Left lobe of liver (tissue), 2 donors: ENCODE measurements at regions not wholly inside any gene's neighbourhood (a gene's known extent, or its start where the extent isn't known, plus 50 kb on each side); places are given as distances from the start of the nearest gene placed in this dataset.

ENCODE experiments used
- ATAC-seq: fragments of 200-7000 bp; cut with Tn5 transposase; one replicate; pipeline ENCODE4 v1.9.1; 2020; ENCODE audit warnings: mild to moderate bottlenecking, moderate library complexity
- DNase-seq: peaks from one replicate; pipeline ENCODE4 v3.0.0-alpha.2; 2020; ENCODE audit warnings: low spot score
- donor health status: DM: no; HTN: no; CAD: no; lungs with moderate emphysema.
- donor health status: DM: no; HTN: yes; CAD: no.

DNA sequence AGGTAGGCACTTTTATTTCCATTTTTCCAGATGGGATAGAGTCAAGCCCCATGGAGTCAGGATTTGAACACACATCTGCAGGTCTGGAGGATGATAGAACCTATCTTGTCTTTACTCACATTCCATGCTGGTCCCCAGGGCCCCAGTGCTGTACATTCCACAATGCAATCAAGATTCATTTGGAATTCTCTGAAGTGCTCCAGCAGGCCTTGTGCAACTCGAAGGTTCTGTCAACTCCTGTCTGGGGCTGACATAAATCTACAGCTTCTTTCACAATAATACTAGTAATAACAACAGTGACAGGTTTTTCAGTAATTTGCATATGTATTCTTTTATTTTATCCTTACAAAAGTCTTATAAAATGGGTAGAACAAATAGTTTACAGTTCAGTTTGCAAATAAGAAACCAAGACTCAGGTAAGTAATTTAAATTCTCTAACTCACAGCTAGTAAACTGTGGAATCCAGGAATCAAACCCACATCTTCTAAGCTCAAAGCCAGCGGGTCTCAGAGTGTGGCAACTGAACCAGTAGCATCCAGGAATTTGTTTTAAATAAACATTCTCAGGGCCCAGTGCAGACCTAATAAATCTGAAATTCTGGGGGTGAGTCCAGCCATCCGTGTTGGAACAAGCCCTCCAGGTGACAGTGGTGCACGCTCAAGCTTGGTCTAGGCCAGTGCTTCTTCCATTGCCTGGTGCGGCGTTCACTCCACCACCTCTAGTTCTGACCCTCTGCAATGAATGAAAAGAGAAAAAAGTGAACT is 137.0 kb upstream of the TNFAIP3 start:
- ATAC-seq (no peak), DNase-seq (no peak)

GRCh38 chr6:137731600-137731959 is 135.5 kb upstream of the TNFAIP3 start:
- DNase-seq, result no peak
- ATAC-seq, result no peak

- DNase-seq (no peak), ATAC-seq (peak; percentile 61)
Observed at GRCh38 chr6:137731960-137732616, 135.0 kb upstream of the TNFAIP3 start.

DNA sequence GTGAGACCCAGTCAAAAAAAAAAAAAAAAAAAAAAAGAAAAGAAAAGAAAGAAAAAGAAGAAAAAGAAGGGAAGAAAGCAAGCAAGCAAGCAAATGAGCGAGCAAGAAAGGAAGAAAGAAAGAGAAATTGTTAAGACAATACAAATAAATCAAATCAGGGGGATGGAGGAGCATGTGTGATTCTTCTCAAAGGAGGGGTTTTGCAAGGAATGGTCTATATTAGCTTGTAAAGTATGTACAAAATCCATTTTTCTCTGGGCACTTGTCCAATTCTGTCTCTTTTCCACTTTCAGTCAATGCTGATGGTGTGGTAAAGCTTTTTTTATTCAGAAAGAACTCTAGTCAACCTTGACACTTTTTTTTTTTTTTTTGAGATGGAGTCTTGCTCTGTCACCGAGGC is 133.7 kb upstream of the TNFAIP3 start:
- ATAC-seq (no peak), DNase-seq (no peak)

GRCh38 chr6:137734005-137734874 is 132.8 kb upstream of the TNFAIP3 start:
- ATAC-seq (no peak), DNase-seq (no peak)

DNA sequence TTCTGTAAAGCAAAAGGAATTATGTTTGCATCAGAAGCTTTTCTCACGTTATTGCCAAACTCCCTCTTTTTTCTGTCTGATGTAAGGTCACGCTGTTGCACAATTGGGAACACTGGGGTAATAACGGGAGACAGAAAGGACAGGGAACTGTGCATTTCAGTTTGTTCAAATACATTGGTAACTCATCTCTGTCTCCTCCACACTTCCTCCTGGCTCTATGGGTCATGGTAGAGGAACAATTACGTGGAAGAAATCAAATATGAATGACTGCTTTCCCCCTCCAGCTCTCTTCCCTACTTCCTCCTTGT is 132.2 kb upstream of the TNFAIP3 start:
- peak; percentile 37 for ATAC-seq
- no peak for DNase-seq

GRCh38 chr6:137736048-137736818 is 130.8 kb upstream of the TNFAIP3 start:
- ATAC-seq (no peak), DNase-seq (no peak)

DNA sequence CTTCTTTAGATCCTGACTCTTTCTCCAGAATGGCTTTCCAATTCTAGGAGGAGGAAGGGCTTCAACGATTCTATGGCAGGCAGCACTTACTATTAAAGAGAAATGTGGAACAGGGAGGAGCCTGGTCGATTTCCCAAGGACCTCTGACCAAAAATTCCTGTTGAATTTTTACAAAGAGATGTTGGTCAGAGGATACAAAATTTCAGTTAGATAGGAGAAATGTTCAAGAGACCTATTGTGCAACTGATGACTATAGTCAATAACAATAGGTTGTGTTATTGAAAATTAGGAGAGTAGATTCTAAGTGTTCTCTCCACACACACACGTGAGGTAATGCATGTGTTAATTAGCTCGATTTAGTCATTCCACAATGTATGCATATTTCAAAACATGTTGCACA is 130.1 kb upstream of the TNFAIP3 start:
- DNase-seq, result no peak
- no peak for ATAC-seq

DNA sequence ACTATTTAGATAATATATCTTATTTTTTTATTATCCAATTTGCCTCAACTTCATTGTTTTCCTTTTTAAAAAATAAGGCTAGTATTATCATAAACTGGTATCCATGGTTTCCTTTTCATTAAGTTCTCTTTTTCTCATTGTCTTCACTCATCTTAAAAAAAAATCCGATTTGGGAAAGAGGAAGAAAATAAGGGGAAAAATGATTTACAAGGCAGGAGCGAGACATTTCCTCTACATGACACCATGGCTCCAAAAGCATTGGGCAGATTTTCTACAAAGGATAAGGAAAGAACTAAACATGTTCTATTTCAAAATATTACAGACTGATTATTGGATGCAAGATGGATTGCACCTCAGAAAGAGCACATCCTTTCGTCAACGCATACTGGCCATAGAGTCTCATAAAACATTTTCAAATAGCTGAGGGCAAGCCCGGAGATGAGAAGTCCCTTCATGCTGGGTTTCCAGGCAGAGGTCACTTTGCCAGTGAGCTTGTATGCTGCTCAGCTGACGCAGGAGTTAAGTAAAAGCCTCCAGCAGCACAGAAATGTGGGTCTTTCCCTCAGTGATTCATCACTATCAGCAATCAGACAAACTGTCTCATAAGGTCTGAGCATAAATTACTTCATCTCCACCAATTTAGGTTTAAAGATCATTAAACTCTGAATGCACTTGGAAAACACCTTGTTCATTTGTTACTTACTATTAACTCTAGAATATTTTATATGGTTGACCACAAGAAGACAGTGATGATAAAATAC is 129.0 kb upstream of the TNFAIP3 start:
- DNase-seq (no peak), ATAC-seq (no peak)

GRCh38 chr6:137738931-137739504 is 128.0 kb upstream of the TNFAIP3 start:
- ATAC-seq, result no peak

DNA sequence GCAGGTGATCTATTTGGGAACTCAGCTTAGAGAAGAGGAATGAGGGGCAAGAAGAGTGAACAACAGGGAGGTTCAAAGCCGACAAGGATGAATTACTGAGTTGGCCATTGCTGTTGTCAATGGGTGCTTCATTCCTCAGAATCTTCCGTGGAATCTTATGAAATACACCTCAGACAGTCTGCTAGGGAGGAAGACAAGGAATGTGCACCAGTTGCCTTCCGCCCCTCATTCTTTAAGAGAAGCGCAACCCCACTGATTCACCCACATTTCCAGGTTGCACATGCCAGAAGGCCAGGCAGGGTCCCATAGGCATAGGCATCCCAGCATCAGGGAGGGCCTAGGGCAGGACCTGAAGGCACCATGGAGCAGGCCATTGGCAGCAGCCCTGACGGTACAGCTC is 127.5 kb upstream of the TNFAIP3 start:
- DNase-seq (no peak), ATAC-seq (no peak)

More at GRCh38 chr6:137738931-137739504, 128.0 kb upstream of the TNFAIP3 start:
- DNase-seq, result no peak

- DNase-seq (no peak), ATAC-seq (no peak)
Observed at GRCh38 chr6:137740091-137740755, 126.8 kb upstream of the TNFAIP3 start.

DNA sequence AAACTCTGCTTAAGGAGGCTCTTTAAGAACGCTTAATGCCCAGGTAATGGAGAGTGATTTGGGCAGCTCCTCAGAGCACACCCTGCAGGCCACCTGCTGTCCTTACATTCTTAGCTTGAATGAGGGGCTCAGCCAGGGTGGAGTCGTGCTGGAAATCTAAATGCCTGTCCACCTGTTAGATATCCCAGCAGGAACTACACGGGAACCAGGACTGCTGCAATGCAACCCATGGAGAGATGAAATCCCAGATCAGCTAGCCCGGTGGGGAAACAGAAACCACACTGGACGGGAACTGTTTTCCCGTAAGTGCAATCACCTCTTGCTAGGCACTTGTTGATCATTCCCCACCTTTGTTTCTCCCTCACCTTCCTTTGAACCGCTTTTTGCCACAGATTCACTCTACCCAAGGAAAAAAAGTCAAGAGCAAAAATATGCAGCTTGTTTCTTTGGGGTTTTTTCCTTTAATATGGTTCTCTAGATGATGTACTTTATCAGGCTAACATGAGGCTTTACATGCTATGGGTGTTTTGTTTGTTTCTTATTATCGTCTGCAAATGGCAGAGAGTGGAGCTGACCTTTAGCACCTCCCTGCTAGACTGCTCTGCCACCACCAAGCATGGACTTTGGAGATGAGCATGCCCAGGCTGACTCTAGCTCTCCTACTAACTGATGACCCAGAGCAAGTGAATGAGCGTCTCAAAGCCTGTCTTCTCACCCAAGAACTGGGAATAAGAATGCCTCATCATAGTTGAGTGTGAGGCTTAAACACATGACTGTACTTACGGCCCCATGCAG is 125.9 kb upstream of the TNFAIP3 start:
- DNase-seq (no peak), ATAC-seq (no peak)

DNA sequence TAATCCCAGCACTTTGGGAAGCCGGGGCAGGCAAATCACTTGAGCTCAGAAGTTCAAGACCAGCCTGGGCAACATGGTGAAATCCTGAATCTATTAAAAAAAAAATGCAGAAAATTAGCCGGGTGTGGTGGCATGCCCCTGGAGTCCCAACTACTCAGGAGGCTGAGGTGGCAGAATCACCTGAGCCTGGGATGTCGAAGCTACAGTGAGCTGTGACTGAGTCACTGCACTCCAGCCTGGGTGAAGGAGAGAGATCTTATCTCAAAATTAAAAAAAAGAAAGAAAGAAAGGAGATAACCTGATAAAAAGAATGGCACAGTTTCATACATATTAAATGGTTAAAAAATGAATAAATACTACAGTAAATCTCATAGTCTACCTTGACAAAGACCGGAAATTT is 123.6 kb upstream of the TNFAIP3 start:
- DNase-seq (no peak), ATAC-seq (no peak)

- ATAC-seq, result no peak
- DNase-seq, result no peak
Observed at GRCh38 chr6:137744877-137745276, 122.2 kb upstream of the TNFAIP3 start.

DNA sequence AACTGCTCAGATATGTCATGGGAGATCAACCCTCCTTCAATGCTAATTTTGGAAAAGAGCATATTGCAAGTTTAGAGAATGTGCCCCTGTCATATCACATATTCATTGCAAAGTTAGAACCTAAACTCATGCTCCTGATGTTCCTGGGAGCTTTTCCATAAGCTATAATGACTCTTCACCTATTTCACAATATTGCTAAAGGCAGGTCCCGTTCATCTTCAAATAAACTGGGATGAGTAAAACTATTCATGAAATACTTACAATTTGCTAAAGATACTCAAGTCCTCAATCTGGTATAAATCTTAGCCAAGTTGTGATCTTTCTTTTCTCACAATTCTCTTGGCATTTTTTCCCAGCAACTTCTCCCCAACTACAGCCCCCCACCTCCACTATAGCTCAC is 121.7 kb upstream of the TNFAIP3 start:
- no peak for DNase-seq
- no peak for ATAC-seq

DNA sequence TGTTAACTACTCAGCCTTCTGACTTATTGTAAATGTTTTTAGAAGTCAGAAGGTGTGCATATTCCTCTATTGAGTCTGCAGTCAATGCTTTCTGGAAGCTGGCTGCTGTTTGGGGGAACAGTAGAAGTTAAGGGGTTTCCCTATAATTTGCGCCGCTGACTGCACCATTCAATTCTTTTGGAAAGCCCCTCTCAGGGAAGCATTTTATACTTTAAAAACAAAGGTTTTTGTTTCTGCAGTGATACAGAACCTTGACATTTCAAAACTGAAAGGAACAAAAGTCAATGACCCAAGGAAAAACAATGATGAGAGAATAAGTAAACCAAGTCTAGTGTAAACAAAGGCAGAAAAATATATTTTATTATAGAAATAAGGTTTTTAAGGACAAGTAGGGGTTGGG is 120.8 kb upstream of the TNFAIP3 start:
- DNase-seq (no peak), ATAC-seq (no peak)

GRCh38 chr6:137749696-137750211 is 117.3 kb upstream of the TNFAIP3 start:
- DNase-seq (no peak), ATAC-seq (no peak)

DNA sequence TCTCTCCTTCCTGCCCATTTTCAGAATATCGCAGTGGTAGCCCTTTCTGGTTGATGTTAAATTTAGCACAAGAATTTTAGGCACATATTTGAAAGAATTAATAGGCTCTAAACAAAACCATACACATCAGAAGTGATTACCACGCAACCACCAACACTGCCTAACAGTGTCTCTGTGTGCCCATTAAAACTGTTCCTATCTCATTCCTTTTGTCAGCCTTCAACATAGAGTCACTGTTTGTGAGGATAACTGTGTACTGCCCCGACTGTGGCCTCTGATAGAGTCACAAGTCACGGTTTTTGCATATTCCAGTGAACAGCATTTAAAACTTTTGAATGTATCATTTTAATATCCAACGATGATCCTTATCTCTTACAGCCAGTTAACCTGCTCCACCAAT is 116.8 kb upstream of the TNFAIP3 start:
- ATAC-seq (no peak), DNase-seq (no peak)
